Fibroblast of the aortic adventitia (primary cell): ENCODE measurements at regions not wholly inside any gene's neighbourhood (a gene's known extent, or its start where the extent isn't known, plus 50 kb on each side); places are given as distances from the start of the nearest gene placed in this dataset.

ENCODE experiments used
- DNase-seq: peaks from one replicate; pipeline ENCODE4 v3.0.0-alpha.2; 2010; ENCODE audit warnings: low read depth
- H3K4me3 ChIP-seq: 2 replicates; pipeline ENCODE4 v1.5.1; 2011; ENCODE audit warnings: low read depth, mild to moderate bottlenecking, control low read depth, low read length, moderate library complexity
- CTCF ChIP-seq: IDR thresholded peaks from 2 replicates; pipeline ENCODE4 v1.5.1; 2011; ENCODE audit warnings: mild to moderate bottlenecking, low read length, control low read depth, inconsistent platforms; ENCODE audit not compliant: insufficient read depth

GRCh38 chr4:185890196-185890595 is 78.2 kb upstream of the SORBS2 start:
- no peak for TF ChIP-seq CTCF
- no peak for DNase-seq
- no peak overlapping the region for H3K4me3 ChIP-seq

GRCh38 chr4:185892165-185892564 is 80.2 kb upstream of the SORBS2 start:
- DNase-seq: peak; percentile 21
- TF ChIP-seq CTCF: no peak
- no peak overlapping the region for H3K4me3 ChIP-seq

DNA sequence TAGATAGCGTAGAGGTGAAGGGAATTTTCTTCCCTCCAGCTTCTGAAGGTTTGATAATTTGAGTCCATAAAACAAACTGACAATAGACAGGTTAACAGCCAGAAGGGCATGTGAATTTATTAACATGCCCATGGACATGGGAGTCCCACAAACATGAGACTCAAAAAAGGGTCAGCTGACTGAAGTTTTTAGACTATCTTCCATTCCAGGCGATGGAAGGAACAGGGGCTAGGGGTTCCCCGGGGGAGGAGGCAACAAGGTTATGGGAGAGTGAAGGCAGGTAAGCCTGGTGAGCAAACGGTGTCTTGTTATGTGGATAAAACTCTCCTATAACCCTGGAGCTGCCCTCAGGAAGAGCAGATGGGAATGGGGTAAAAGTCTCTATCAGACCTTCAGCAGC is 81.5 kb upstream of the SORBS2 start:
- no peak for DNase-seq
- no peak overlapping the region for H3K4me3 ChIP-seq
- no peak for TF ChIP-seq CTCF

GRCh38 chr4:185894481-185894880 is 82.5 kb upstream of the SORBS2 start:
- no peak for TF ChIP-seq CTCF
- H3K4me3 ChIP-seq: no peak overlapping the region
- DNase-seq: no peak

DNA sequence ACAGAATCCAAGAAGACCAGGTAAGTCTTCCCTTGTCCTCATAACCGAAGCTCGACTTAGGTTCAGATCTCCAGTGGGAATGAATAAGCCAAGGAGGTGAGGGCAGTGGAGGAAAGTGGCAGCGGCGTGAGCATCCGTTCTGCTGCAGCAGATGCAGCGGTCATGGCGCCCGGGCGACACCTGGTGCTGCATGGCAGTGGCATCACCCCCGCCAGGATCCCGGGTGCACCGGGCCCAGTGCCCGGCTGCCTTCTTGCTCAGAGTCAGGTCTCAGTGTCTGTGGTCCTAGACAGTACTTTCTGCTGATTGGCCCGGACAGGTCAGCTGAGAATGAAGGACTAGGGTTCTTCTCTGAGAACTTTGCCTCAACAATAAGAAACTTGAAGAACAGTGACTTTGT is 83.4 kb upstream of the SORBS2 start:
- no peak overlapping the region for H3K4me3 ChIP-seq
- no peak for DNase-seq
- no peak for TF ChIP-seq CTCF

GRCh38 chr4:185895866-185896265 is 83.9 kb upstream of the SORBS2 start:
- TF ChIP-seq CTCF: no peak
- no peak for DNase-seq

GRCh38 chr4:185896817-185897488 is 85.0 kb upstream of the SORBS2 start:
- H3K4me3 ChIP-seq: no peak overlapping the region
- no peak for TF ChIP-seq CTCF
- DNase-seq: no peak

More at GRCh38 chr4:185895866-185896265, 83.9 kb upstream of the SORBS2 start:
- H3K4me3 ChIP-seq: no peak overlapping the region
